IPS-18c (cell line): ENCODE measurements at regions not wholly inside any gene's neighbourhood (a gene's known extent, or its start where the extent isn't known, plus 50 kb on each side); places are given as distances from the start of the nearest gene placed in this dataset.

Source experiments
- H3K4me3 ChIP-seq: 2 replicates; pipeline ENCODE4 v1.7.0; 2013; ENCODE audit warnings: low read depth, mild to moderate bottlenecking, low read length, moderate library complexity; ENCODE audit not compliant: insufficient read depth
- H3K9me3 ChIP-seq: one replicate; pipeline ENCODE4 v1.6.1; 2013; ENCODE audit warnings: mild to moderate bottlenecking, low read length, moderate library complexity; ENCODE audit not compliant: control insufficient read depth, insufficient read depth

DNA sequence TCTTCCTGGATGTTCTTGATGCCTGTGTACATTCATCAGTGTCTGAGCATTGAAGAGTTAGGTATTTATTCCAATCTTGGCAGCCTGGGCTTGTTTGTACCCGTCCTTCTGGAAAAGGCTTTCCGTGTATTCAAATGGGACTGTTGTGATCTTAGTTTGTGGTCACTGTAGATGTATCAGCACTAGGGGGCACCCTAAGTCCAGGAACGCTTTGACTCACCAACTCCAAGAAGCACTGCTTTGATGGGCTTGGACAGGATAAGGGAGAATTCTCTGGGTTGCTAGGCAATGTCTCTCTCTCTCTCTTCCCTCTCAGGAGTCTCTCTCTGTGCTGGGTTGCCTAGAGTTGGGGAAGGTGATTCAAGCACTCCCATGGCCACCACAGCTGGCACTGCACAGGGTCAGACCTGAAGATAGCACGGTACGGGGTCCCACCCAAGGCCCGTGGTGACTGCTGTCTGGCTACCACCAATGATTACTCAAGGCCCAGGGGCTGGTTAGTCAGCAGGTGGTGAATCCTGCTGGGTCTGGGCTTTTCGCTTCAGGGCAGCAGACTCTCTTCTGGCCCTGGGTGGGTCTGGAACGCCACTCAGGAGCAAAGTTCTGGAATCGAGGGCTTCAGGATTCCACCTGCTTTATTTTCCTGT lies 211.1 kb upstream of the RGS6 start:
- Histone ChIP-seq H3K9me3 (peaks cover 2% of the 10 kb centered on the region), H3K4me3 (no peak overlapping the region)

DNA sequence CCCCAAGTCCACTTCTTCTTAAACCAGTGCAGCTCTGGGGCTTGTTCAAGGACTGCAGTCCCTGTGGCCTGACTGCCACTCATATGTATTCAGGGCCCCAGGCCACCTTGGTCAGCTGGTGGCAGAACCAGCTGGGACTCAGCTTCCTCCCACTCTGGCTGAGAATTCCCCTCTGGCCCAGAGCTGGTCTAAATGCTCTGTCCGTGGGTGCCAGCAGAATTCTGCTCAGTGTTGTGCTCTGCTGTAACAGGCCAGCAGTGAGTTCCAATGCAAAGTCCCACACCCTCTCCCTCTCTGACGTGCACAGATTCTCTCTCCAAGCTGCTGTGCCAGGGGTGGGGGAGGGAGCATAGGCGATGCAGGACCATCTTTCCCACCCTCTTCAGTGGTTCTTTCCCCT lies 210.4 kb upstream of the RGS6 start:
- peaks cover 2% of the 10 kb centered on the region for H3K9me3 ChIP-seq
- no peak overlapping the region for H3K4me3 ChIP-seq

DNA sequence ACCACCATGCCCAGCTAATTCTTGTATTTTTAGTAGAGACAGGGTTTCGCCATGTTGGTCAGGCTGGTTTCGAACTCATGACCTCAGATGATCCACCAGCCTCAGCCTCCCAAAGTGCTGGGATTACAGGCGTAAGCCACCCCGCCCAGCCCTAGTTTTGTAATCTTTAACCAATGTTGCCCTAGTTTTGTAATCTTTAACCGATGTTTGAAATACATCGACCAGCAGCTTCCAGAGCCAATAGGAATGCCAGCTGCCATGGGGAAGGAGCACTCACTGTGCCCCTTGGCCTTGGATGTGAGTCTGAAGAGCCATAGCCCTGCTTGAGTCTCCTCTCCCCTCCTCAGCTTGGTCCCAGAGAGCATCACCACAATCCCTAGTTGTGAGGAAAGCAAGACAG lies 209.3 kb upstream of the RGS6 start:
- H3K9me3 ChIP-seq = peaks cover 2% of the 10 kb centered on the region

DNA sequence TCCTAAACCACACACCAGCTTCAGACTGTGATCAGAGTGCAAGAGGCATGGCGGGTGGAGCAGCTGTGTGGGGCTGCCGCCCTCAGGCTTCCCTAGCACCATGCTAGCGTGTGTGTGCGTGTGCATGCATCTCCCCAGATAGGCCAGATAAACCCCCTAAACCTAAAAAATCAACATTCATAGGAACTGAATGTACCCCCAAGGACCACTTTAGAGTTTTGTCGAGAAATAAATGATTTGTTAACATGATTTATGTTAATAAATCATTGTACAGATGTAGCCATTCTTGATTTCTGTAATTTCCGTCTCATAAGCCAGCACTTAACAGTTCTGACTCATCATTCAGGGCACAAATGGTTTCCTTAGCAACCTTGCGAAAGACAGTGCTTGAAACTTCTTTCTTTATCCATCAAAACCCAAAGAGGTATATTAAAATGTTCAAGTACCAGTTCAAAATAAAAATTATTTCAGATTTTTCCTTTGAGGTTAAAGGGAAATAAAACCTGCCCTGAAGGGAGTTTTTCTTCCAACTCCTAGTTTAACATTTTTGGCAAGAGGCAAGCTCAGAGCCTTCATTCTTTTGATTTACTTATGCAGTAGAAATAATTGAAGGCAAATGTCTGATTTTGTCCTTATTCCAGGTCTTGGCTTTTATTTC lies 206.2 kb upstream of the RGS6 start:
- Histone ChIP-seq H3K4me3 (no peak overlapping the region), H3K9me3 (peaks cover 2% of the 10 kb centered on the region)

More for the DNA sequence above, 209.3 kb upstream of the RGS6 start:
- no peak overlapping the region for H3K4me3 ChIP-seq

DNA sequence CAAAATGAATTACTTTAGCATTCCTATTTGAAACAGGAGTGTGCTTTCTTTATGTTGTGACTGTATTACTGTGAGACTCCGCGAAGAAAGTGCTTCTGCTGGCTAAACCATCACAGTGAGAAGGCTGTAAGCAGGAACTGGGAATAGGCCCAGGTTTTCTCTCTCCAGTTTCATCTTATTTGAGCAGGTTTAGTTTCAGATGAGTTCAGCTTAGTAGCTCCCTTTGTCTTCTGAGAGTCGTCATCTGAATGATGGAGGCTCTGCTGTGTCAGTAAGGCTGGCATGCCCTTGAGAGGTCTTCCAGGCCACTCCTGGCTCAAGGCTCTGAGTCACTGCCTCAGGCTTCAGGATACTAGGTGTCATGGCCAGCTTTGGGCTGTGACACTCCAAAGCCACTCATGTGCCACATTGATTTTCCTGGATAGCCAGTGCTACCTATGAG lies 205.6 kb upstream of the RGS6 start:
- no peak overlapping the region for H3K4me3 ChIP-seq
- peaks cover 2% of the 10 kb centered on the region for H3K9me3 ChIP-seq

DNA sequence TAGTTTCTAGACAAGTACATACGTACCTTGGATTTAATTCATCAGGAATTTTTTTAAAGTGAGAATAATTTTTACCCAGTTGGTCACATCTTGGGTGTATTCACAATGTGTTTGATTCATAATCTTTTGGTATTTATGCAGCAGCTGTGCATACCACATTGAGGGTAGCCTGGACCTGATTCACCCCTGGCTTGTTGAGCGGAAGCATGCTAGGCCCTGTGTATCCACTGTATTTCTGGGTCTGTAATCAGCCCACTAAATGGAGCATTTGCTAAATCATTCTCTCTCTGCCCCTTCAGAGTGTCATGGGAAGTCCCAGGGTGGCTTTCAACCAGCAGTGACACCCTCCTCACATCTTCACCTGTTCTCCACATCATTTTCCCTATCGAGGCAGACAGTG lies 203.8 kb upstream of the RGS6 start:
- Histone ChIP-seq H3K9me3 (peaks cover 2% of the 10 kb centered on the region), H3K4me3 (no peak overlapping the region)

DNA sequence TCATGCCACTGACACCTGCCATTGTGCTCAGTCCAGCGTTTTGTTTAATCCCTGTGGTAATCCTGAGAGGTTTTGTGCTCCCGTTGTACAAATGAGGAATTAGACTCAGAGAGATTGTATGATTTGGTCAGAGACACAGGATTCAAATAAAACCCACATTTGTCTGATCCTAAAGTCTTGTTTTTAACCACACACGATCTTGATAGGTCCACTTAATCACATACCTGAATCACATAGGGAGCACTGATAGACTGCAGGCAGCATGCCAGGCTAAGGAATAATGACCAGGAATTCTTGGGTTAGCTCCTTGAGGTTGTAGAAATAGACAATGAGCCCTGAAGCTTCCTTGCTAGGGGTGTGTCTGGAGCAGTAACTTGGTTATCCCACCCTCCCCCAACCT lies 202.6 kb upstream of the RGS6 start:
- H3K4me3 ChIP-seq = no peak overlapping the region
- peaks cover 2% of the 10 kb centered on the region for H3K9me3 ChIP-seq

DNA sequence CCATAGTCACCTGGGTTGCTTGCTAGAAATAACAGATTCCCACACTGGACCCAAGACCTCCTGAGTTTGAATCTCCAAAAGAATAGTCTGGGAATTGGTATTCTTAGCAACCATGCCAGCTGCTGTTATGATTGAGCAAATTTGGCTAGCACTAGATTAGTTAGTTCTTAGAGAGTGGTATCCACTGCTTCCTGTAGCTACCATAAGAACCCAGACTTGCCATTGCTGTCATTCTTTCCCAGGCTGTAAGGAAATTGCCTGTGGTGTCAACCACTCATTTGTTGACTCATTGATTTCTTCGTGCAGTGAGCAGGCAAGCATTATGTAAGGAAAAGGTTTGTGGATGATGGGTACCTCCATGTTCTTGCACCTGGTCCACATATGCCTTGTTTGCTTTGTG lies 201.8 kb upstream of the RGS6 start:
- no peak overlapping the region for H3K4me3 ChIP-seq
- H3K9me3 ChIP-seq = peaks cover under 1% of the 10 kb centered on the region

DNA sequence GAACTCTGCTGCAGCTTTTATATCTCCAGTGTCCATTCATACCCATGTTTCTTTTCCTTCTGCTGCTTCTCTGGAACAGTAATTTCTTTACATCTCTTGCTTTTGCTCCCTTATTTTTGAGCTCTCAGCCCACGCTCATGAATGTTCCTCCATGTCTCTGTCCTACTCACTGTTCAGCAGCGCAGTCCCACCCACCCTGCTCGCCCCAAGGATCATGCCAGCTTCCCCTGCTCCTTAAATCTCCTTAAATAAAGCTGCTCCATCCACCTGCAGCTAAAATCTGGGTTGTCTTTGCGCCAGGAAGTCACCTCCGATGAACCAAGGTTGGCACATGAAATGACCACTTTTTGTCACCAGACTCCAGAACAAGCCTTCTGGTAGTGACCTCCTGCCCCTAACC lies 201.1 kb upstream of the RGS6 start:
- Histone ChIP-seq H3K4me3 (no peak overlapping the region), H3K9me3 (no peaks in the 10 kb centered on the region)

DNA sequence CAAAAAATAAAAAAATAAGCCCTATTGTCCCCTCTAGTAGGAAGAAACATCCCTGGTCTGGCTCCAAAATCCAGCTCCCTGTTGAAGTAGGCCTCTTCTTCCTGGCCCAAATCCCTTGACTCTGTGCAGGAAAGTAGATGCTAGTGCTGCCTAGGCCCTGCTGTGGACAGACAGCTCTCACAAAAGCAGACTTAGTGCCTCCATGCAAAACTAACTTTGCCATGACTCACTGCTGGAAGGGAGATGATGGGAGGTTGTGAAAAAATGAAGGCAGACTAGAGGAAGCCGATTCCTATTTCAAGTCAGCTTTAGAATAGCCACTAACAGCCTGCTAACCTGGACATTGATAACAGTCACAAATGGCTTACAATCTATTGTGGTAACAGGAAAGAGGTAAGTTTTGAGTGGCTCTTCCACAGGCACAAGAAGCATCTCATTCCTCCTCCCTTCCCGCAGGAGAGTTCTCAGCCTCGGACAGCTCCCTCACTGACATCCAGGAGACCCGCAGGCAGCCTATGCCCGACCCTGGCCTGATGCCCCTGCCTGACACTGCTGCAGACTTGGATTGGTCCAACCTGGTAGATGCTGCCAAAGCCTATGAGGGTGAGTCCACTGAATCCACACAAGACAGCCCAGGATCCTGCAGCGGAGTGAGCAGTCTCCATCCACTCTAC lies 198.9 kb upstream of the RGS6 start:
- H3K9me3 ChIP-seq = no peaks in the 10 kb centered on the region

DNA sequence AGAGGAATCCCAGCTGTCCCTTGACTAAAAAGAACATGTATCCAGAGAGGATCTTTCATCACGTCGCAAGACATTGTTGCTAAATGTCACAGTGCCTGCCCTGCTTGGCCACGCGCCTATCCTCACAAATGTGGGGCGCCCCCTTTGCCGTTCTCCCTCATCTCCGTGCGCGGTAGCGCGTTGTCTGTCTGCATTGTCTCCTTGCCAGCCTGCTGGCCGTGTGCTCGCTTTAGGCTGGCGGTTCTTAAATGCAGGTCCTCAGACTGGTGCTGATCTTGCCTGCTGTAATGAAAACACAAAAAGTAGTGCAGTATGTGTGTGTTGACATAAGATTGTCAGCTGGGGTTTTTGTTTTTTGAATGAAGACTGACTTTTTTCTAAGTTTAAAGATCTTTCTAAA lies 198.2 kb upstream of the RGS6 start:
- Histone ChIP-seq H3K4me3 (no peak overlapping the region), H3K9me3 (no peaks in the 10 kb centered on the region)

More for the DNA sequence above, 198.9 kb upstream of the RGS6 start:
- no peak overlapping the region for H3K4me3 ChIP-seq

DNA sequence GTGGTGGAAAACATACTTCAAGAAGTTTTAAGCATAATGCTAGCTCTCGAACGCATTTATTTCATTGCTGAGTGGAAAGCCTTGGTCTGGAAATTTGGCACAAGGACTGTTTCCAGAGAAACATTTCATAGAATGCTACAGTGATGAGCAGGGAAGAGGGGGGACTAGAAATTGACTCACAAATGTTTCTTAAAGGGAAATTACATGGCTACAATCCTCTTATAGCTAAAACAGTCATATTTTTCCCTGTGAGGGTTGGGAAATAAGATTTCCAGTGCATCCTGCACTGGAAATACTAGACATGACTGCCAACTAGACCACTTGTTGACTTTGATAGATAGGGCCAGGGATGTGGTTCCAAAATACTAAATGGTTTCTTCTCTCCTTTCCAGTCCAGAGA lies 197.3 kb upstream of the RGS6 start:
- Histone ChIP-seq H3K4me3 (no peak overlapping the region), H3K9me3 (no peaks in the 10 kb centered on the region)

DNA sequence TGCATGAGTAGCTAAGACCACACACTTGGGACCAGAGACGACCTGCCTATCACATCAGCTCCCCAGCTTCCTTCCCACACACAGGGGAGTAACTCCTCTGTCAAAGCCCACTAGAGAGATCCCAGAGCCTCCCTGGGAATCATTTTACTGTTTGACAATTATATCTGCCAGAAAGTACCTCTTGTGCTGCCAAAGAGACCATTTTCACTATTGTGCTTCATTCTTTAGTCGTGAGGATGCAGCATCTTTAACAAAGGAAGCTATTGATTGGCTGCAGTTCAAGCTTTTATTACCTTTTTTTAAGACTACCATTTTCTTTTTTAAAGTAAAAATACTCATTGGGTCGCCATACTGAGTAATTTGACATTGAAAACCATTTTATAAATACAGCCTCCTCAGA lies 194.5 kb upstream of the RGS6 start:
- Histone ChIP-seq H3K4me3 (no peak overlapping the region), H3K9me3 (no peaks in the 10 kb centered on the region)

DNA sequence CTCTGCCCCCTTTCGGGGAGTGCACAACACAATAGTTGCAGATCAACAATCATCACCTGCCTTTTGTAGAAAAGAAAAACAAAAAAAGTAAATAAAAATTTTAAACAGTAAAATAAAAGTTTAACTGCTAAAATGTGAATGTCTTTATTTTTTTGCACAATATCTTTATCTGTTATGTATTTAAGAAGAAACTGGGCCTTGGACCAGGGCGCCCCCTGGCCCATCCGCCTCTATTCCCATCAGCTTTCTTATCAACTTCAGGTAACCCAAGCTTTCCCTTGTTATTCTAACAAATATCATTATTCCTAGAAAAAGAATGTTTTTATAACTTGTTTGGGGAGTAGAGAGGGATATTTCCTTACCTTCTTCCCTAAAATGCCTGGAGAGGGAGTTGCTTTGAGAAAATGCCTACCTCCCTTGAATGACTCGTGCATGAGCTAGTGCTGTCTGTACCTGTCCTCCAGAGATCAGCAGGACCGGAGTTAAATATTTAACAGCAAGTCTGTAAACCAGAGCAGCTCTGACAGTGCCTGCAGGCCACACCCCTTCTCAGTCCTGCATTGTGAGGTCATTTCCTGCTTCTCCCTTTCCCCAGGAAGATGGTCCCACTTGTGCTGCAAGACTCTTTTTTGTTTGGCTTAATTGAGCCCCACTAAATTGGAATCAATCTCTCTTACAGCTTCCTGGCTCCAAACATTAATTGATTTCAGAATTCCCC lies 192.8 kb upstream of the RGS6 start:
- H3K9me3 ChIP-seq = no peaks in the 10 kb centered on the region
- no peak overlapping the region for H3K4me3 ChIP-seq

DNA sequence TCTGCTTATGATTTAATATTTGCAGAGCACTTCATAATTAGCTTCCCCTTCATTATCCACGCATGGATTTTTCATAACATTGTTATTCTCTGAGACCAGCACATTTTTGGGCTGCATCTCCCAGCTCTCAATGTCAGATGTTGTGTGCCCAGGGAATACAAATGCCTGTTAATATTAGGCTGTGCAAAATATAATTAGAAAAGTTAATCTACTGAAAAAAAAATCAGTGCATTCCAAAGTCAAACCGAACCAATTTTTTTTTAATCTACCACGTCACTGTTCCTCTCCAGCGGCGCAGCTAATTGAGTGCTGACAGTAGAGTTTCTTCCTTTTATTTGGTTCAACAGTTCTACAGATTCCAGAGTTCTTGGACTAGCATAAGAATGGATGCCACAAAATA lies 191.0 kb upstream of the RGS6 start:
- Histone ChIP-seq H3K4me3 (no peak overlapping the region), H3K9me3 (no peaks in the 10 kb centered on the region)

DNA sequence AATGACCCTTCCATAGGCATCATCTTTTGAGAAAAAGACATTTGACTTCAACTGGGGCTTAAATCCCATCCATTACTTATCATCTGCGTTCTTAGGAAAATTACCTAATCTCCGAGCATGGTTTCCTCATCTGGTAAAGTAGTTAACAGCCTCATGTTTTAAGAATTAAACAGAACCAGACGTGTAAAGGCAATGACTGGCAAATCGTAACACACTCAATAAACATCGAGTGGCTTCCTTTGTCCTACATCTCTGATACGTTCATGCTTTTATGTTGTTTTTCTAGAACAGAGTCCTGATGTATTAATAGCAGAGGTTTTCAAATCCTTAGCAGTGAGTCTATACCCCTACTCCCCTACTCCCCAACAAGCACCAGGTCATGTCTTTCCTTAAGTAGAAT lies 189.7 kb upstream of the RGS6 start:
- no peak overlapping the region for H3K4me3 ChIP-seq
- H3K9me3 ChIP-seq = no peaks in the 10 kb centered on the region

DNA sequence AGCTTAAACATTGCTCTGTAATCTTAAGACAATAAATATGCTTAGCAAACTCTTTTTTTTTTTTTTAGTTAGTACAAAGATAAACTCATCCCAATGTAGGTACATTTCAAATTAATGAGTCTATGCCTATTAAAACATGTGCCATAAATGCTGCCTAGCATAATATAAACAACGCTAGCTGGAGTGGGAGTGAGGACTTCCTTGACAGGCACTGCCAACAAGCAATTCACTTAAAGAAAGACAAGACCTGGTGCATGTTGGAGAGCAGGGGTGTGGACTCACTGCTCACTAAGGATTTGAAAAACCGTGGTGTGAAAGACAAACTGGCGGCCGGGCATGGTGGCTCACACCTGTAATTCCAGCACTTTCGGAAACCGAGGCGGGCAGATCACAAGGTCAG lies 187.2 kb upstream of the RGS6 start:
- Histone ChIP-seq H3K9me3 (no peaks in the 10 kb centered on the region), H3K4me3 (no peak overlapping the region)

DNA sequence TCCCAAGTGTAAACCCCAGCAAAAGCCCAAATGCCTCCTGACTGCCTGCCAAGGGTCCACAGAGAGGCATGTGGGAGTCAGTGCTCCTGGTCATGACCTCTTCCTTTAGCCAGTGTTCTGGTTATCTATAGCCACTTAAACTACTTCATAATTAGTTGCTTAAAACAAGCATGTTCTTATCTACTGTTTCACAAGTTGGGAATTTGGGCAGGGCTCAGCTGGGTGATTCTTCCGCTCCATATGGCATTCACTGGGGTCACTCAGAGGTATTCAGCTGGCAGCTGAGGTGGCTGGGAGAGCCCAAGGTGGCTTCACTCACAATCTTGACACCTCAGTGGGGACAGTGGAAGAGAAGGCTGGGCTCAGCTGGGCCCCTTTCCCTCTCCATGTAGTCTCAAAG lies 184.0 kb upstream of the RGS6 start:
- H3K9me3 ChIP-seq = no peaks in the 10 kb centered on the region

More for the DNA sequence above, 184.0 kb upstream of the RGS6 start:
- H3K4me3 ChIP-seq = no peak overlapping the region
